DOHH2 (cell line): ENCODE measurements at regions not wholly inside any gene's neighbourhood (a gene's known extent, or its start where the extent isn't known, plus 50 kb on each side); places are given as distances from the start of the nearest gene placed in this dataset.

Experiments used
- H3F3A ChIP-seq: fragments of 200-600 bp; sonication (generic), shearing (Covaris generic); 2 replicates; pipeline ENCODE4 v1.6.0; 2016; ENCODE audit warnings: antibody characterized with exemption, mild to moderate bottlenecking; ENCODE audit not compliant: control insufficient read depth, insufficient read depth
- H3K27ac ChIP-seq: fragments of 200-600 bp; sonication (generic); 2 replicates; pipeline ENCODE4 v1.5.1; 2014; ENCODE audit warnings: low read depth, mild to moderate bottlenecking, low read length, moderate library complexity
- H3K27me3 ChIP-seq: fragments of 200-600 bp; sonication (generic); 2 replicates; pipeline ENCODE4 v1.6.1; 2014; ENCODE audit warnings: mild to moderate bottlenecking, low read length, mixed read lengths; ENCODE audit not compliant: control insufficient read depth
- H3K36me3 ChIP-seq: fragments of 200-600 bp; sonication (generic); 2 replicates; pipeline ENCODE4 v1.6.1; 2014; ENCODE audit warnings: mild to moderate bottlenecking, low read length, moderate library complexity, mixed read lengths; ENCODE audit not compliant: control insufficient read depth
- H3K4me1 ChIP-seq: fragments of 200-600 bp; sonication (generic); 2 replicates; pipeline ENCODE4 v1.6.1; 2014; ENCODE audit warnings: mild to moderate bottlenecking, low read length, mixed read lengths; ENCODE audit not compliant: control insufficient read depth
- H3K4me2 ChIP-seq: fragments of 200-600 bp; sonication (generic); 2 replicates; pipeline ENCODE4 v1.6.0; 2014; ENCODE audit warnings: mild to moderate bottlenecking, low read length, moderate library complexity
- H3K4me3 ChIP-seq: fragments of 200-600 bp; sonication (generic); 2 replicates; pipeline ENCODE4 v1.5.1; 2014; ENCODE audit warnings: mild to moderate bottlenecking, low read length, mixed read lengths
- H3K79me2 ChIP-seq: fragments of 200-600 bp; sonication (generic); 2 replicates; pipeline ENCODE4 v1.6.1; 2014; ENCODE audit warnings: mild to moderate bottlenecking, low read length, mixed read lengths; ENCODE audit not compliant: control insufficient read depth
- H3K9me2 ChIP-seq: fragments of 200-600 bp; sonication (generic); replicated peaks from 2 replicates; pipeline ENCODE4 v1.6.1; 2014; ENCODE audit warnings: mild to moderate bottlenecking, low read length, mixed read lengths; ENCODE audit not compliant: control insufficient read depth
- H3K9me3 ChIP-seq: fragments of 200-600 bp; sonication (generic); 2 replicates; pipeline ENCODE4 v1.6.1; 2014; ENCODE audit warnings: antibody characterized with exemption, low read length, mixed read lengths; ENCODE audit not compliant: control insufficient read depth, insufficient read depth
- H4K20me1 ChIP-seq: fragments of 200-600 bp; sonication (generic); 2 replicates; pipeline ENCODE4 v1.6.0; 2014; ENCODE audit warnings: low read depth, mild to moderate bottlenecking, antibody characterized with exemption, low read length, moderate library complexity; ENCODE audit not compliant: control insufficient read depth, insufficient read depth
- EZH2phosphoT487 ChIP-seq: fragments of 200-600 bp; sonication (generic); IDR thresholded peaks from 2 replicates; pipeline ENCODE4 v1.6.1; 2017; ENCODE audit warnings: borderline replicate concordance, mild to moderate bottlenecking, antibody characterized with exemption, low read length, moderate library complexity, mixed read lengths
- TF ChIP-seq, protein P1 (sequence below): fragments of 200-600 bp; sonication (generic); IDR thresholded peaks from one replicate; pipeline ENCODE4 v1.5.1; 2014; ENCODE audit warnings: antibody characterized with exemption, mild to moderate bottlenecking, low read depth, low read length; ENCODE audit not compliant: poor library complexity, severe bottlenecking

- no peak overlapping the region for H3K4me3 ChIP-seq
- H3K4me1 ChIP-seq = no peaks in the 10 kb centered on the region
- no peaks in the 10 kb centered on the region for H3K9me2 ChIP-seq
- no peaks in the 10 kb centered on the region for H4K20me1 ChIP-seq
- H3K9me3 ChIP-seq = no peaks in the 10 kb centered on the region
- H3F3A ChIP-seq = no peaks in the 10 kb centered on the region
- TF ChIP-seq, protein P1, sequence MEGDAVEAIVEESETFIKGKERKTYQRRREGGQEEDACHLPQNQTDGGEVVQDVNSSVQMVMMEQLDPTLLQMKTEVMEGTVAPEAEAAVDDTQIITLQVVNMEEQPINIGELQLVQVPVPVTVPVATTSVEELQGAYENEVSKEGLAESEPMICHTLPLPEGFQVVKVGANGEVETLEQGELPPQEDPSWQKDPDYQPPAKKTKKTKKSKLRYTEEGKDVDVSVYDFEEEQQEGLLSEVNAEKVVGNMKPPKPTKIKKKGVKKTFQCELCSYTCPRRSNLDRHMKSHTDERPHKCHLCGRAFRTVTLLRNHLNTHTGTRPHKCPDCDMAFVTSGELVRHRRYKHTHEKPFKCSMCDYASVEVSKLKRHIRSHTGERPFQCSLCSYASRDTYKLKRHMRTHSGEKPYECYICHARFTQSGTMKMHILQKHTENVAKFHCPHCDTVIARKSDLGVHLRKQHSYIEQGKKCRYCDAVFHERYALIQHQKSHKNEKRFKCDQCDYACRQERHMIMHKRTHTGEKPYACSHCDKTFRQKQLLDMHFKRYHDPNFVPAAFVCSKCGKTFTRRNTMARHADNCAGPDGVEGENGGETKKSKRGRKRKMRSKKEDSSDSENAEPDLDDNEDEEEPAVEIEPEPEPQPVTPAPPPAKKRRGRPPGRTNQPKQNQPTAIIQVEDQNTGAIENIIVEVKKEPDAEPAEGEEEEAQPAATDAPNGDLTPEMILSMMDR = no peak
- TF ChIP-seq EZH2phosphoT487 = no peak
- peaks cover 21% of the 10 kb centered on the region for H3K27me3 ChIP-seq
- H3K79me2 ChIP-seq = no peaks in the 10 kb centered on the region
- H3K27ac ChIP-seq = no peak overlapping the region
- H3K4me2 ChIP-seq = no peak overlapping the region
- H3K36me3 ChIP-seq = no peaks in the 10 kb centered on the region
These were observed 135.7 kb upstream of the TBX20 start for GRCh38 chr7:35389636-35390035.

- Histone ChIP-seq H3K27me3 (0 out of 2 replicates have a peak, but pooled peaks cover 3% of the 10 kb centered on the region), H3K4me3 (no peak overlapping the region), H3K9me3 (no peaks in the 10 kb centered on the region), H3K36me3 (no peaks in the 10 kb centered on the region), H3K79me2 (no peaks in the 10 kb centered on the region), H3K9me2 (no peaks in the 10 kb centered on the region), H3K4me2 (no peak overlapping the region), H3K27ac (no peak overlapping the region), H3K4me1 (no peaks in the 10 kb centered on the region), H3F3A (no peaks in the 10 kb centered on the region), H4K20me1 (no peaks in the 10 kb centered on the region)
- TF ChIP-seq, protein P1 = no peak
- TF ChIP-seq EZH2phosphoT487 = no peak
These were observed 133.2 kb upstream of the TBX20 start for GRCh38 chr7:35386816-35387706.

GRCh38 chr7:35386082-35386815 is 132.3 kb upstream of the TBX20 start:
- Histone ChIP-seq H3K4me2 (no peak overlapping the region), H3K27me3 (no peaks in the 10 kb centered on the region), H3K4me3 (no peak overlapping the region), H3K9me3 (no peaks in the 10 kb centered on the region), H3K79me2 (no peaks in the 10 kb centered on the region), H3K4me1 (no peaks in the 10 kb centered on the region), H3K27ac (no peak overlapping the region), H3F3A (no peaks in the 10 kb centered on the region), H3K36me3 (no peaks in the 10 kb centered on the region), H4K20me1 (no peaks in the 10 kb centered on the region), H3K9me2 (no peaks in the 10 kb centered on the region)
- TF ChIP-seq, protein P1 = no peak
- TF ChIP-seq EZH2phosphoT487 = no peak
